Hematopoietic multipotent progenitor cell (in vitro differentiated cells): ENCODE measurements at regions not wholly inside any gene's neighbourhood (a gene's known extent, or its start where the extent isn't known, plus 50 kb on each side); places are given as distances from the start of the nearest gene placed in this dataset.

Source experiments
- DNase-seq, 3 donors: peaks; one replicate each; pipeline ENCODE4 v3.0.0-alpha.2; 2011 to 2015; ENCODE audit warnings: low read depth in 2 of 3, low spot score in 2 of 3

- peak in 2 of 3 donors; percentile 56 to 82 for DNase-seq
Measured at GRCh38 chr13:23488442-23488841, 54.9 kb upstream of the SACS start.

DNA sequence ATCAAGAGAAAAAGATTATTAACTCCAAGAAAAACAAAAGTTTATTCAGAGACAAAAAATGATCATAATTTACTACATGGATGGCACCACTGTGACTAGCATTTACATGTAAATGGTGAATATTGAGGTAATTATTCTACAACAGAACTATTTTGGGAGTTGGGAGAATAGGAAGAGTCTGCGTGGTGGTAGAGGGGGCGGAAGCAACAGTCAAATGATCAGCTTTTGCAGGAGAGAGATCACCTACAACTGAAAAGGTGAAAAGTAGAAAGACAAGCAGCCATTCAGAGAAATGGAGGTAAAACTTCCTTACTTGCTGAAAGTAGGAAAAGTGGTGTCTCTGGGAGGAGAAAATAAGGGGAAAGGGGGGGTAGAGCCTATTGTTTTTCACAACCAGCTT is 62.8 kb upstream of the SACS start:
- no peak for DNase-seq

GRCh38 chr13:23497191-23497590 is 63.7 kb upstream of the SACS start:
- no peak for DNase-seq

- DNase-seq: no peak
Measured at GRCh38 chr13:23500849-23501248, 67.3 kb upstream of the SACS start.

- no peak for DNase-seq
Measured at GRCh38 chr13:23504180-23504579, 66.0 kb upstream of the TNFRSF19 start.

- no peak for DNase-seq
Measured at GRCh38 chr13:23505007-23505406, 65.2 kb upstream of the TNFRSF19 start.

- no peak for DNase-seq
Measured at GRCh38 chr13:23506071-23506806, 64.0 kb upstream of the TNFRSF19 start.

DNA sequence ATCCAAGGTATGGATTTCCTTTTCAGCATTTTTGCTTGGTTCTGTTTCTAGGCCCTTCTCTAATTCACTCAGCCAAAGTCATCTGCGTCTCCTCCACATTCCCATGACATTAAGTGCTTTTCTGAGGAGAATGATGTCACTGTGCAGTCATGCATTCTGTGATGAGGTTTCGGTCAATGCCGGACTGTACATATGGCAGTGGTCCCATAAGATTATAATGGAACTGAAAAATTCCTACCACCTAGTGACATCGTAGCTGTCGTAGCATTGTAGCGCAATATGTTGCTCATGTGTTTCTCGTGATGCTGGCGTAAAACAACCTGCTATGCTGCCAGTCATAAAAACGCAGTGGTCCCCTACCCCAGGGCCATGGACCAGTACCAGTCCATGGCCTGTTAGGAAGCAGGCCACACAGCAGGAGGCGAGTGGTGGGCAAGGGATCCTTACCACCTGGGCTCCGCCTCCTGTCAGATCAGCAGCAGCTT is 63.4 kb upstream of the TNFRSF19 start:
- DNase-seq: no peak

DNA sequence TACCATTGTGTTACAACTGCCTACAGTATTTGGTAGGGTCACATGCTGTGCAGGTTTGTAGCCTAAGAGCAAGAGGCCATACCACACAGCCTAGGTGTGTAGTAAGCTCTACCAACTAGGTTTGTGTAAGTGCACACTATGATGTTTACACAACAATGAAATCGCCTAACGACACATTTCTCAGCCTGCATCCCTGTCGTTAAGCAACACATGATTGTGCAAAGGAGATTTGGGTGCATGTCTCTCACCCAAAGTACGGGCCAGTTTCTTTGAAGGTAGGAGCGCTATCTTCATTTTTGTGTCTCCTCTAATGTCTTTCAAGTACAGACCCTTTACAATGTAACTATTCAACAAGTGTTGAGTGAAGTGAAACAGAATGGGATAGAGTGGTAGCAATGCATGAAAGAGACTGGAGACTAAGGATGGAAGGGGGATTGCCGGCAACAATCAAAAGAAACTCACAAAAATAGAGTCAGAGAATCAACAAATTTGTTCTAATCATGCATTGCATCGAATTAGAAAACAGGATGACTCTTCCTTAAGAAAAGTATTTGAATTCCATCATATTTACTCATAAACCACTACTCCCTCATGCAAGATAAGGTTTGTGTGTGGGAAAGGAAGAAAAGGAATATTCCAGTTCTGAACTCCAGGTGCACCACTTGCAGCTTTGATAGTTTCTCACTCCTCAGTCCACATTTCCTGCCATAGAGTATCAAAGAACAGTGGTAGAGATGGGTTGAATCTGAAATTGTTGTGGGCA is 60.2 kb upstream of the TNFRSF19 start:
- DNase-seq: no peak

GRCh38 chr13:23510544-23510916 is 59.7 kb upstream of the TNFRSF19 start:
- DNase-seq: no peak

DNA sequence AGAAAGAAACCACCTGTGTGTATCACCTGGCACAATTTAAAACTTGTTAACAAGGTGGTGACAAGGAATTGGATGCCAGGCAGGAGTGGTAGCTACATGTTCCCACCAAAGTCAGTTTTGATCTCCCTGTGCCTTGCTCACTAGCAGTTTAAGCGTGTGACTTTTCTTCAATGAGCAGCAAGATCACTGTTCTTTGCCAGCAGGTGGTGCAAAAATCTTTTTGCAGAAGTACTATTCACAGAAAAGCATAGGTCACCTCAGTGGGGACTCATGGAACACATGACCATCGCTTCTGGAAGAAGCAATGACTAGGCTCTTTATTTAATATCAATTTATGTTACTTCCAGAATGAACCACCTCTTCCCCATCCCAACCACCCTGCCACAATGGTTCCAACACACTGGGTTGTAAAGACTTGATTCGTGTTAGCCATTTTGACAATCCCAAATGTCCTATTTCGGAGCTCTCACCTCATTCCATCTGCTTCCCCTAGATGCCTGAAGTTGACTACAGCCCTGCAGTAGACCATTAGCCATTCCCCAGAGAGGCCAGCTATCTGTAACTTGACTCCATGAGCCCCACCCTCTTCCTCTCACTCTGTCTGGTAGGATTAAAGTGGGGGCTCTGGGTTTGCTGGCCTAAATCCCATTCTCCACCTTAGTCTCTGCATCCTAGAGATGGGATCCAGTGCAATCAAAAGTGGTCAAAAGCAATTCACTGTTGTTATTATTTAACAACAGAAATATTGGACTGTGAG is 59.1 kb upstream of the TNFRSF19 start:
- peak in 2 of 3 donors; percentile 58 to 82 for DNase-seq

GRCh38 chr13:23512762-23513395 is 57.3 kb upstream of the TNFRSF19 start:
- no peak for DNase-seq

DNA sequence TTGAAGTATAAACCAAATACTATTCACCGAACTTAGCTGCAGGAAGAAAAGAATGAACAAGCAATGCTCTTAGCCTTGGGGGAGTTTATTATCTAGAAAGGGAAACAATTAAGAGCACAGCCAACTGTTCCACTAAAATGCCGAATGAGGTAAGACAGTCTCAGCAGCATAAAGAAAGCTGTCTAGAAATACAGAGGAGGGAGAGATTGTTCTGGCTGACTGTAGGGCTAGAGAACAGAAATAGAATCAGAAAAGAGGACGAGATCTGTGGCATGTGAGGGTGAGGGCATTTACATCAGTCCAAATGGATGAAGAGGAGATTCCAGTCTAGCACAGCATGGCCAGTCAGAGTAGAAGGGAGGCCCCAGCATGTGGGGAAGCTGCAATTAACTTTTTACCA is 56.8 kb upstream of the TNFRSF19 start:
- no peak for DNase-seq

- DNase-seq: no peak
Measured at GRCh38 chr13:23514076-23514475, 56.1 kb upstream of the TNFRSF19 start.

DNA sequence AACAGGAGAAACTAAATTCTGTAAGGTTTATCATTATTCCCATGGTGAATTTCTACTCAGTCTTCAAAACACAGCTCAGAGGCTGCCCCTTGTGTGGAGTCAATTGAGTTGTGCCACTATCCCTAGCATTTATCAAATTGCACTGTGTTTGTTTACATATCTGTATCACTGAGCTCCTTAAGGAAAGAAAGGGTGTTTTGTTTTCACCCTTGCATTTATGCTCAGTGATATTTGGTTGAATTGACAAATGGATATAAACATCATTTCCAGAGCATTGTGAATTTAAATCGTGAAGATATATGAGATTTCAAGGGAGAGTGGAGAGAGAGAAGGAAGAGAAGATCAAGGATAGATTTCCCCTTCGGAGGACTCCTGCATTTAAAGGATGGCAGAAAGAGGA is 55.1 kb upstream of the TNFRSF19 start:
- no peak for DNase-seq

DNA sequence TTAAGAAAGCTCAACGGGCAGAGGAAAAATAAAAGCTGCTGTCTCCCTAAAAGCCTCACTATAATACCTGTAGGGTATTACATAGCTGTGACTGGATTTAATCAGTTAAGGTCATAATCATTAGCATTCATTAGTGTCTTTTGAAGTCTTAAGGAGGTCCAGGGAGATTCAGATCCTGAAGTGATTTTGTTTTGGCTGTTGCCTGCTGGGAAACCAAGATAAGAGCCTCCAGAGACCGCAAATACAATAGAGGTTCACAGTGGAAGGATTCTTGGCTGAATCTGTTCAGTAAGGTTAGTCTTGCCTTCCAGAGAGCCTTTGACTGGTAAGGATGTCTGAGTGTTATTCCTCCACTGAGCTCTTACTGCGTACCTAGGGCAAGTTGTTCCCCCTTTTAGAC is 54.0 kb upstream of the TNFRSF19 start:
- peak in 1 of 3 donors; percentile 5 for DNase-seq

- no peak for DNase-seq
Measured at GRCh38 chr13:23516702-23517101, 53.5 kb upstream of the TNFRSF19 start.

DNA sequence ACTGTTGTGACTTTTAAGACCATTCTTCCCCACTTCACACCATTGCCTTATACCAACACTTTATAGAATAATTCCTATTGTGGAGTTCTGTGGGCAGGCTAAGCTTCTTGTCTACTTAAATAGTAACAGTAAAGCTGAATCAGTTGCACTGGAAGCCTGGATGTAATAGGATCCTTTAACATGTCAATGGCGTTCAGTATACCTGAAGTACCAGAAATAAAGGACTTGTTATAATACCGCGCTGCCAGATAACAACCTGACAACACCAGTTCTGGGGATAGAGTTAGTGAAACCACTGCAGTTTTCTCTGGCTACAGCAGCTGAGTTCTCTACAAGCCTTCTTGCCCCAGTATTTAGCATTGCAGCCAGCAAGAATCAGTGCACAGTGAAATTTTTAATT is 52.0 kb upstream of the TNFRSF19 start:
- DNase-seq: no peak
